ENCODE measurements at regions not wholly inside any gene's neighbourhood (a gene's known extent, or its start where the extent isn't known, plus 50 kb on each side); places are given as distances from the start of the nearest gene placed in this dataset.

DNA sequence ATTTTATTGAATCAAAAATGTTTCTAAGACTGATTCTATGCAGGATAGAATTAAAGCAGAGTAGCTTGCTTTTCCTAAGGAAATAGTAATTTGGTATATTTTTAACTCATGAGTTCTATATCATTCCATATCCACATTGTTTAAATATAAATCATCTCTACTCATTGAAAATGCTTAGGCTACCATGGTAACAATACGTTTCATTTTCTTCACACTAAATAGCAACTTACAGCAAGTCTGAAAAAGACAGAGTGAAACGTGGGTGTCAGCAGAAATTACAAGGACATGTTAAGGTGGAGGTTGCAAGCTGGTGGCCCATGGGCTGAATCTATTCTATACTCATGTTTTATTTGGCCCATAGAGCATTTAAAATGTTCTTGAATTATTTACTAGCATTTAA, 487.9 kb downstream of the ARHGEF28 start:
- H3K4me3 ChIP-seq (ENCODE audit: low read depth in 1 of 3, low read length in 3 of 3): no peak overlapping the region
- no peak for FAIRE-seq
- H3K9me3 ChIP-seq (ENCODE audit: control insufficient read depth in 2 of 2, insufficient read depth in 1 of 2, low read depth in 1 of 2, low read length in 1 of 2): peaks cover 0 to 6% of the 10 kb centered on the region in 2 donors
- WGBS, 3 donors: 59 to 79% (median 64%) methylated on average over 2 of the region's 2 CpGs
- no peak overlapping the region for H3K27ac ChIP-seq (ENCODE audit: low read depth in 1 of 3, low read length in 2 of 3)
- no peaks in the 10 kb centered on the region for H3K27me3 ChIP-seq (ENCODE audit: control insufficient read depth in 3 of 3, insufficient read depth in 3 of 3, low read length in 3 of 3)
- no peaks in the 10 kb centered on the region for H3K36me3 ChIP-seq (ENCODE audit: control insufficient read depth in 3 of 3, insufficient read depth in 2 of 3, low read depth in 1 of 3, low read length in 3 of 3)
- H3K4me1 ChIP-seq (ENCODE audit: control insufficient read depth in 3 of 3, insufficient read depth in 2 of 3, low read depth in 1 of 3, low read length in 2 of 3): peaks cover 0 to 6% (median 0%) of the 10 kb centered on the region in 3 donors
- DNase-seq: no peak

DNA sequence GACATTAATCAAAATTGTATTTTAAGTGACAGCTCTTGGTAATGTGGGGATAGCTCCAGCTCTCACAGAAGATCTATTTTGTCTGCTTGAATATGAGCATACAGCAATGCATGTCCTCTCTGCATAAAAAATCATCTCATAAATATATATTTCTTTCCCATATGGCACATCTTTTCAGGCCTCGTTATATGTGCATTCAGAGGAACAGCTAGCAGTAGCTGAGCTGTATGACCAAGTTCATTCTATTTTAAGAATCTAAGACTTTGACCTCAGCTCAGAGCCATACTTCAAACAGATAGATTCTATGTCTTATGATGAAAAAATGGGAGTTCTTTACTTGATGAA, 487.2 kb downstream of the ARHGEF28 start:
- peaks cover 0 to 2% of the 10 kb centered on the region in 2 donors for H3K9me3 ChIP-seq (ENCODE audit: control insufficient read depth in 2 of 2, insufficient read depth in 1 of 2, low read depth in 1 of 2, low read length in 1 of 2)
- FAIRE-seq (no peak), DNase-seq (peak in 1 of 2 donors; percentile 15)
- peaks cover 0 to 6% (median 0%) of the 10 kb centered on the region in 3 donors for H3K4me1 ChIP-seq (ENCODE audit: control insufficient read depth in 3 of 3, insufficient read depth in 2 of 3, low read depth in 1 of 3, low read length in 2 of 3)
- H3K4me3 ChIP-seq (ENCODE audit: low read depth in 1 of 3, low read length in 3 of 3): no peak overlapping the region
- H3K27ac ChIP-seq (ENCODE audit: low read depth in 1 of 3, low read length in 2 of 3): no peak overlapping the region
- WGBS, 3 donors: 15 to 44% (median 26%) methylated on average over 1 of the region's 1 CpG
- no peaks in the 10 kb centered on the region for H3K36me3 ChIP-seq (ENCODE audit: control insufficient read depth in 3 of 3, insufficient read depth in 2 of 3, low read depth in 1 of 3, low read length in 3 of 3)
- no peaks in the 10 kb centered on the region for H3K27me3 ChIP-seq (ENCODE audit: control insufficient read depth in 3 of 3, insufficient read depth in 3 of 3, low read length in 3 of 3)

DNA sequence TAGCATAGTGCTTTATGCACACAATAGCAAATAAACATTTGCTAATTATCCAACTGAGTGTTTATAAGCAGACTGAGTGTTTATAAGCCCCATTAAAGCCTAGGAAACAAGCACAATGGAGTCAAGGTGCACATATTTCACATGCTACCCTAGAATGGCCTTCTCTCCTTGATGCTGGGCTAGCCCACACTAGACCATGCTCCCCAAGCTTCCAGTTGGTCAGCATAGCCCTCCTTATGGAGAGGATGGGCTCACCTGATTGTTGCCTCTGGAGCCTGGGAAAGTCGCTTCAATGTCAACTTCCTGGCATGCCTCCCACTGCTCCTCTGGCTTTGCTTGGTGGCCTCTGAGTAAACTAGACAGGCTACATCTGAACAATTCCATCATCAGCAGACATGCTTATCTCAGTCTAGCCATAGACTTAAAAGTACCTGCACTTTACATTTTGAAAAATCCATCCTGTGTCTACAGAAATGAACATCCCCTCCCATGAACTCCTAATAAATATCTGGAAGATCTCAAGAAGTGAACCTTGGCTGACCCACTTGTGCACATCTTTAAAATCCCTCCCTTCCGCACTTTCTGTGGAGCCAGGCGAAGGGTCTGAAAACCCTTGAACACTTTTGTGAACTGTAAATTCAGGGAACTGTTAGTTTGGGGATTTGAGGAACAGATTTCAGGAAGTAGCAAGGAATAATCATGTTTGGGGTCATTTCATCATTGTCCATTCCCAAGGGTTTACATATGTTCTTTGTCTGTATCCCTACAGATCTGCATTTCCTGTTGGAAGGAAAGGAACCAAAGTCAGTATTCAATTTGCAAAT, 486.6 kb downstream of the ARHGEF28 start:
- WGBS, 3 donors: 71 to 96% (median 90%) methylated on average over 3 of the region's 3 CpGs
- Histone ChIP-seq H3K4me1 (ENCODE audit: control insufficient read depth in 3 of 3, insufficient read depth in 2 of 3, low read depth in 1 of 3, low read length in 2 of 3) (peaks cover 0 to 6% (median 0%) of the 10 kb centered on the region in 3 donors), H3K27me3 (ENCODE audit: control insufficient read depth in 3 of 3, insufficient read depth in 3 of 3, low read length in 3 of 3) (no peaks in the 10 kb centered on the region), H3K4me3 (ENCODE audit: low read depth in 1 of 3, low read length in 3 of 3) (no peak overlapping the region), H3K9me3 (ENCODE audit: control insufficient read depth in 2 of 2, insufficient read depth in 1 of 2, low read depth in 1 of 2, low read length in 1 of 2) (no peaks in the 10 kb centered on the region), H3K36me3 (ENCODE audit: control insufficient read depth in 3 of 3, insufficient read depth in 2 of 3, low read depth in 1 of 3, low read length in 3 of 3) (no peaks in the 10 kb centered on the region), H3K27ac (ENCODE audit: low read depth in 1 of 3, low read length in 2 of 3) (no peak overlapping the region)
- DNase-seq (no peak), FAIRE-seq (no peak)

DNA sequence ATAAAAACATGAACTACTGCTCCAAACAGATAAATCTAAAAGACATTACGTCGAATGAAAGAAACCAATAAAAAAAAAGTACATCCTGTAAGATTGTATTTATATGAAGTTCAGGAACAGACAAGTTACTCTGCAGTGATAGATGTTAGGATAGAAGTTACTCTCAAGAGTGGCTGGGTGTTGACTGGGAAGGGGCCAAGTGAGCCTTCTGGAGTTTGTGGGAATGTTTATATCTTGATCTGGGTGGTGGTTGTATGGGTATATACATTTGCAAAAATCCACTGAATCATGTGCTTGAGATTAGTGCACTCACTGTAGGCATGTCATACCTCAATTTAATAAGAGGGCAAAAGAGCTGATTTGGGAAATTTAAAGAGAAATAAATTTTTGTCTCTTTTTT, 485.8 kb downstream of the ARHGEF28 start:
- Histone ChIP-seq H3K4me1 (ENCODE audit: control insufficient read depth in 3 of 3, insufficient read depth in 2 of 3, low read depth in 1 of 3, low read length in 2 of 3) (peaks cover 0 to 6% (median 0%) of the 10 kb centered on the region in 3 donors), H3K9me3 (ENCODE audit: control insufficient read depth in 2 of 2, insufficient read depth in 1 of 2, low read depth in 1 of 2, low read length in 1 of 2) (no peaks in the 10 kb centered on the region), H3K27ac (ENCODE audit: low read depth in 1 of 3, low read length in 2 of 3) (no peak overlapping the region), H3K36me3 (ENCODE audit: control insufficient read depth in 3 of 3, insufficient read depth in 2 of 3, low read depth in 1 of 3, low read length in 3 of 3) (no peaks in the 10 kb centered on the region), H3K27me3 (ENCODE audit: control insufficient read depth in 3 of 3, insufficient read depth in 3 of 3, low read length in 3 of 3) (no peaks in the 10 kb centered on the region), H3K4me3 (ENCODE audit: low read depth in 1 of 3, low read length in 3 of 3) (no peak overlapping the region)
- DNase-seq (no peak), FAIRE-seq (no peak)
- 61 to 93% (median 83%) methylated on average over 2 of the region's 2 CpGs for WGBS, 3 donors

DNA sequence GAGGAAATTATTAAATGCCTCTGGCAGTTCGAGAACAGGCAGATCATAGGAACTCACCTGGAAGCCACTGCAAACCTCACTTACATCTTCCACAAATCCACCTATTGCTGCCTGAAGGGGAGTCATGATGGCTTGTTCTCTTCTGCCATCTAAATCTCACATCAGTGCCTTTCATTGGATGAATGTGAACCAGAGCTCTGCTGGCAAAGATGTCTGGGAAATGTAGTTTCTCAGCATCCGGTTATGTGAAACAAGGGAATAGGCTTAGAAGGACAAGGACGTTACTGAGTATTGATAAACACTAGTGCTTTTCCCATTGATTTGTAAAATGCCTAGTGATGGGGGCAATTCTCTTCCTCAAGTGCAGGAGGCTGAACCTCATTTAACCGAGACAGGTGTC, 483.3 kb downstream of the ARHGEF28 start:
- H3K27me3 ChIP-seq (ENCODE audit: control insufficient read depth in 3 of 3, insufficient read depth in 3 of 3, low read length in 3 of 3): no peaks in the 10 kb centered on the region
- no peaks in the 10 kb centered on the region for H3K9me3 ChIP-seq (ENCODE audit: control insufficient read depth in 2 of 2, insufficient read depth in 1 of 2, low read depth in 1 of 2, low read length in 1 of 2)
- H3K27ac ChIP-seq (ENCODE audit: low read depth in 1 of 3, low read length in 2 of 3): no peak overlapping the region
- no peak overlapping the region for H3K4me3 ChIP-seq (ENCODE audit: low read depth in 1 of 3, low read length in 3 of 3)
- H3K36me3 ChIP-seq (ENCODE audit: control insufficient read depth in 3 of 3, insufficient read depth in 2 of 3, low read depth in 1 of 3, low read length in 3 of 3): no peaks in the 10 kb centered on the region
- DNase-seq (no peak), FAIRE-seq (no peak)
- 88 to 94% (median 93%) methylated on average over 4 of the region's 4 CpGs for WGBS, 3 donors
- H3K4me1 ChIP-seq (ENCODE audit: control insufficient read depth in 3 of 3, insufficient read depth in 2 of 3, low read depth in 1 of 3, low read length in 2 of 3): peaks cover 0 to 6% (median 0%) of the 10 kb centered on the region in 3 donors

DNA sequence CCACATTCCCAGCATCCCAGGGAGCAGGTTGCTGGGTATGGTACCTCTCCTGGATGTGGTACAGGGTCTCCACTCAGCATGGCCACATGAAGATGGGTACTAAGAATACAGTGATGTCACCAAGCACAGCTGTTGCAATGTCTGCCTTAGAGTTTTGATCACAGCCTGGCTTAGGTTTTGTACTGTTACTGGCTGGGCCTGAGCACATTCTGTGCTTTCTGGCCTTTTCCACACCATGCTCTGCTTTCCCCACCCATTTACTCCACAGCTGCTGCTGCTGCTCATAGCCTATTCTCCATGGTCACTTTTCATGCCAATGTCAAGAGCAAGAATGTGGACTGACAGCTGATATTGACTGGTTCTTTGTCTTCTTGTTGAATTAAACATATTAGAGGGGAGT, 481.9 kb downstream of the ARHGEF28 start:
- peak overlapping the region in 1 of 3 donors; percentile 26 for H3K27ac ChIP-seq (ENCODE audit: low read depth in 1 of 3, low read length in 2 of 3)
- no peaks in the 10 kb centered on the region for H3K9me3 ChIP-seq (ENCODE audit: control insufficient read depth in 2 of 2, insufficient read depth in 1 of 2, low read depth in 1 of 2, low read length in 1 of 2)
- FAIRE-seq (no peak), DNase-seq (no peak)
- H3K36me3 ChIP-seq (ENCODE audit: control insufficient read depth in 3 of 3, insufficient read depth in 2 of 3, low read depth in 1 of 3, low read length in 3 of 3): no peaks in the 10 kb centered on the region
- H3K4me1 ChIP-seq (ENCODE audit: control insufficient read depth in 3 of 3, insufficient read depth in 2 of 3, low read depth in 1 of 3, low read length in 2 of 3): peaks cover 0 to 2% (median 0%) of the 10 kb centered on the region in 3 donors
- H3K27me3 ChIP-seq (ENCODE audit: control insufficient read depth in 3 of 3, insufficient read depth in 3 of 3, low read length in 3 of 3): no peaks in the 10 kb centered on the region
- H3K4me3 ChIP-seq (ENCODE audit: low read depth in 1 of 3, low read length in 3 of 3): no peak overlapping the region

DNA sequence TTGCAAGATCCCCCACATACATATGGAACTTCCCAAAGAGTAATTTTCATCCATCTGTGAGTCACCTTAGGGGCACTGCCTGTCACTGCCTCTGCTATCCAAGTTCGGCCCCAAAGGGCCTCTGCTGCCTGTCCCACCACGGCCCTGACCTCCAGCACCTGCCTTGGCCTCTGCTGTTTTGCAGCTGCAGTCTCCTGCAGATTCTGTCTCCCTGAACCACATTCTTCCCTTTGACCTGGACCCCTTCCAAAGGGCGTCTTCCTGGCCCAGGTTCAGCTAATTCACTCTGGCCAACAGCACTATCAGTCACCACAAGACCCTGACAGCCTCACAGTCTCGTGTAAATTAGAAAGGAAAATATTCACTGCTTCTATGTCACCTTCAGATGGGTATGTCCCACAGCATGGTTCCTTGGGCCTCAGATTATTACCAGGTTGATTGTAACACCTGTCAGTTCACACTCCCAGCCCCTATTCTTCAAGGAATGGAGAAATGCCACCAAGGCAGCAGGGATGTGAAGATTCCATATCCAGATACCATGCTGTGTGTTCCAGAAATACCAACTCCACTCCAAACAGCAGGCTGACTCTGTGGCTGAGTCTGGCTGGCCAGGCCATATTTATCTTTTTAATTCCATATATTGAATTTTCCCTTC, 479.3 kb downstream of the ARHGEF28 start:
- WGBS, 3 donors: 13 to 47% (median 21%) methylated on average over 4 of the region's 4 CpGs
- Histone ChIP-seq H3K27me3 (ENCODE audit: control insufficient read depth in 3 of 3, insufficient read depth in 3 of 3, low read length in 3 of 3) (no peaks in the 10 kb centered on the region), H3K36me3 (ENCODE audit: control insufficient read depth in 3 of 3, insufficient read depth in 2 of 3, low read depth in 1 of 3, low read length in 3 of 3) (no peaks in the 10 kb centered on the region), H3K27ac (ENCODE audit: low read depth in 1 of 3, low read length in 2 of 3) (no peak overlapping the region), H3K4me1 (ENCODE audit: control insufficient read depth in 3 of 3, insufficient read depth in 2 of 3, low read depth in 1 of 3, low read length in 2 of 3) (no peaks in the 10 kb centered on the region), H3K4me3 (ENCODE audit: low read depth in 1 of 3, low read length in 3 of 3) (no peak overlapping the region), H3K9me3 (ENCODE audit: control insufficient read depth in 2 of 2, insufficient read depth in 1 of 2, low read depth in 1 of 2, low read length in 1 of 2) (no peaks in the 10 kb centered on the region)
- DNase-seq (no peak), FAIRE-seq (no peak)

DNA sequence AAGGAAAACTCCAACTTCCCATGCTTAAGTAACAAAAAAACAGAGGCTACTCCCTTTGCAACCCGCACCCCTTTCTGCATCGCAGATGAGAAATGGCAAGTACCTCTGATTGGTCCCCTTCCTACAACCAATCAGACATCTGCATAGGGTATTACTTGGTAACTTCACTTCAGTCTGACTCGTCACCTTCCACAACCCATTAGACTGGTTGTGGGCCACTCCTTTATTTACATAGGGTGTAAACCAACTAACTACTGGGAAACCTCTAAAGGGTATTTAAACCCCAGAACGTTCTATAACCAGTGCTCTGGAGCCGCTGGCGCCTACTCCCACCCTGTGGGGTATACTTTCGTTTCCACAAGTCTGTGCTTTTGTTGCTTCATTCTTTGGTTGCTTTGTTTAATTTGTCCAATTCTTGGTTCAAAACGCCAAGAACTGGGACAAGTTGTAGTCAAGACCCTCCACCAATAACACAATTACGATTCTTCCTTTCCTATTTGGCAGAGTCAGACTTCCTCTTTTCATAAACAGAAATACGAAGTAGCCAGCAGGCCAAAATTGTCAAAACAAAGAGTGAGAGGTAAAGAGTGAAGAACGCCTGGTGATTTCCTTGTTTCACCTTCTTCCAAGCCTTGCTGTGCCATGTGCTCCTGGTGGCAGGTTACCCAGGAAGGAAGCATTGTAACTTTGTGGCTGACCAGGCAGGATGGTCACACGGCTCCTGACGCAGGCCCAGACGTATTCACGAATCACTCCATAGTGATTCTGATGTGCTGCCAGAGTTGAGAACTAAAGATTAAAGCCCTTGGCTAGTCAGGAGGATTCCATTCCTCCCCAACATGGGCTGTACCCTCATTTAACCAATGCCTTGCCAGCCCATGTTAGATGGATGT, 477.4 kb downstream of the ARHGEF28 start:
- WGBS, 3 donors: 77 to 85% (median 78%) methylated on average over 15 of the region's 15 CpGs
- FAIRE-seq (no peak), DNase-seq (no peak)

More for the DNA sequence above, 477.4 kb downstream of the ARHGEF28 start:
- no peak overlapping the region for H3K4me3 ChIP-seq (ENCODE audit: low read depth in 1 of 3, low read length in 3 of 3)
- no peaks in the 10 kb centered on the region for H3K27me3 ChIP-seq (ENCODE audit: control insufficient read depth in 3 of 3, insufficient read depth in 3 of 3, low read length in 3 of 3)
- peaks cover 2 to 6% of the 10 kb centered on the region in 2 donors for H3K9me3 ChIP-seq (ENCODE audit: control insufficient read depth in 2 of 2, insufficient read depth in 1 of 2, low read depth in 1 of 2, low read length in 1 of 2)
- H3K36me3 ChIP-seq (ENCODE audit: control insufficient read depth in 3 of 3, insufficient read depth in 2 of 3, low read depth in 1 of 3, low read length in 3 of 3): no peaks in the 10 kb centered on the region
- no peaks in the 10 kb centered on the region for H3K4me1 ChIP-seq (ENCODE audit: control insufficient read depth in 3 of 3, insufficient read depth in 2 of 3, low read depth in 1 of 3, low read length in 2 of 3)
- no peak overlapping the region for H3K27ac ChIP-seq (ENCODE audit: low read depth in 1 of 3, low read length in 2 of 3)

All from small intestine (tissue), 7 donors.